ENCODE measurements at regions not wholly inside any gene's neighbourhood (a gene's known extent, or its start where the extent isn't known, plus 50 kb on each side); places are given as distances from the start of the nearest gene placed in this dataset.
"Not testable (repeated sequence)": the region's sequence is repeated elsewhere in the genome, so short reads cannot be mapped to it uniquely, and the experiment has no call there.

- H3K4me2 ChIP-seq (ENCODE audit: low read length) = no peak overlapping the region
- H3K27ac ChIP-seq (ENCODE audit: low read depth, low read length) = no peak overlapping the region
- no peaks in the 10 kb centered on the region for H3K9me3 ChIP-seq (ENCODE audit: control insufficient read depth, insufficient read depth, low read length)
- no peaks in the 10 kb centered on the region for H3K36me3 ChIP-seq (ENCODE audit: control insufficient read depth, low read length)
- H3F3A ChIP-seq (ENCODE audit: control insufficient read depth, insufficient read depth) = no peaks in the 10 kb centered on the region
- no peaks in the 10 kb centered on the region for H3K79me2 ChIP-seq (ENCODE audit: control insufficient read depth, low read length)
- H3K4me1 ChIP-seq (ENCODE audit: control insufficient read depth, low read length) = no peaks in the 10 kb centered on the region
- no peaks in the 10 kb centered on the region for H4K20me1 ChIP-seq (ENCODE audit: control insufficient read depth, insufficient read depth, low read depth, low read length)
- no peaks in the 10 kb centered on the region for H3K27me3 ChIP-seq (ENCODE audit: control insufficient read depth, low read length)
- TF ChIP-seq EZH2phosphoT487 (IDR thresholded peaks at IDR 0.05; ENCODE audit: borderline replicate concordance, low read length) = no peak
- no peak for TF ChIP-seq CTCF (IDR thresholded peaks at IDR 0.05; ENCODE audit: low read depth, low read length, poor library complexity, severe bottlenecking)
- no peaks in the 10 kb centered on the region for H3K9me2 ChIP-seq (replicated peaks; ENCODE audit: control insufficient read depth, low read length)
- H3K4me3 ChIP-seq (ENCODE audit: low read length) = no peak overlapping the region
Measured at GRCh38 chr16:35585411-35585810, 2126.0 kb downstream of the TP53TG3F start.

- not testable (repeated sequence) for H3K9me2 ChIP-seq (replicated peaks; ENCODE audit: control insufficient read depth, low read length); H3K4me3 ChIP-seq (ENCODE audit: low read length); H3K36me3 ChIP-seq (ENCODE audit: control insufficient read depth, low read length); H3K4me1 ChIP-seq (ENCODE audit: control insufficient read depth, low read length); H4K20me1 ChIP-seq (ENCODE audit: control insufficient read depth, insufficient read depth, low read depth, low read length); H3K27me3 ChIP-seq (ENCODE audit: control insufficient read depth, low read length); H3K9me3 ChIP-seq (ENCODE audit: control insufficient read depth, insufficient read depth, low read length); H3K27ac ChIP-seq (ENCODE audit: low read depth, low read length); H3K4me2 ChIP-seq (ENCODE audit: low read length); H3F3A ChIP-seq (ENCODE audit: control insufficient read depth, insufficient read depth); H3K79me2 ChIP-seq (ENCODE audit: control insufficient read depth, low read length)
Measured at GRCh38 chr16:35590913-35591312, 2131.5 kb downstream of the TP53TG3F start.

GRCh38 chr16:35596467-35596866 is 2137.1 kb downstream of the TP53TG3F start:
- no peak overlapping the region for H3K4me3 ChIP-seq (ENCODE audit: low read length)
- H3K79me2 ChIP-seq (ENCODE audit: control insufficient read depth, low read length) = no peaks in the 10 kb centered on the region
- H3K9me3 ChIP-seq (ENCODE audit: control insufficient read depth, insufficient read depth, low read length) = no peaks in the 10 kb centered on the region
- TF ChIP-seq CTCF (IDR thresholded peaks at IDR 0.05; ENCODE audit: low read depth, low read length, poor library complexity, severe bottlenecking) (no peak), EZH2phosphoT487 (IDR thresholded peaks at IDR 0.05; ENCODE audit: borderline replicate concordance, low read length) (no peak)
- no peak overlapping the region for H3K27ac ChIP-seq (ENCODE audit: low read depth, low read length)
- H3K4me1 ChIP-seq (ENCODE audit: control insufficient read depth, low read length) = no peaks in the 10 kb centered on the region
- H3K9me2 ChIP-seq (replicated peaks; ENCODE audit: control insufficient read depth, low read length) = no peaks in the 10 kb centered on the region
- no peaks in the 10 kb centered on the region for H3F3A ChIP-seq (ENCODE audit: control insufficient read depth, insufficient read depth)
- H3K27me3 ChIP-seq (ENCODE audit: control insufficient read depth, low read length) = no peaks in the 10 kb centered on the region
- no peaks in the 10 kb centered on the region for H3K36me3 ChIP-seq (ENCODE audit: control insufficient read depth, low read length)
- no peak overlapping the region for H3K4me2 ChIP-seq (ENCODE audit: low read length)
- H4K20me1 ChIP-seq (ENCODE audit: control insufficient read depth, insufficient read depth, low read depth, low read length) = no peaks in the 10 kb centered on the region

- Histone ChIP-seq H3K9me3 (ENCODE audit: control insufficient read depth, insufficient read depth, low read length) (no peaks in the 10 kb centered on the region), H4K20me1 (ENCODE audit: control insufficient read depth, insufficient read depth, low read depth, low read length) (no peaks in the 10 kb centered on the region), H3K4me3 (ENCODE audit: low read length) (no peak overlapping the region), H3K4me1 (ENCODE audit: control insufficient read depth, low read length) (no peaks in the 10 kb centered on the region), H3K27me3 (ENCODE audit: control insufficient read depth, low read length) (no peaks in the 10 kb centered on the region), H3K36me3 (ENCODE audit: control insufficient read depth, low read length) (no peaks in the 10 kb centered on the region), H3K4me2 (ENCODE audit: low read length) (no peak overlapping the region), H3K79me2 (ENCODE audit: control insufficient read depth, low read length) (no peaks in the 10 kb centered on the region), H3F3A (ENCODE audit: control insufficient read depth, insufficient read depth) (no peaks in the 10 kb centered on the region), H3K9me2 (replicated peaks; ENCODE audit: control insufficient read depth, low read length) (no peaks in the 10 kb centered on the region), H3K27ac (ENCODE audit: low read depth, low read length) (no peak overlapping the region)
- TF ChIP-seq EZH2phosphoT487 (IDR thresholded peaks at IDR 0.05; ENCODE audit: borderline replicate concordance, low read length) (no peak), CTCF (IDR thresholded peaks at IDR 0.05; ENCODE audit: low read depth, low read length, poor library complexity, severe bottlenecking) (no peak)
Measured at GRCh38 chr16:35598696-35599332, 2139.4 kb downstream of the TP53TG3F start.

Data from DOHH2 (cell line).